GM12878 (cell line): ENCODE measurements at regions not wholly inside any gene's neighbourhood (a gene's known extent, or its start where the extent isn't known, plus 50 kb on each side); places are given as distances from the start of the nearest gene placed in this dataset.

ENCODE experiments used
- ATAC-seq: fragments of 200-7000 bp; cut with Tn5 transposase; 3 replicates; pipeline ENCODE4 v1.9.1; 2020; ENCODE audit warnings: mild to moderate bottlenecking, moderate library complexity
- BruUV-seq: library from RNA; stranded (reverse); fragments of 400-500 nt; replicated peaks from 2 replicates; lab custom pipeline; 2021; lab: Mats Ljungman, UMichigan
- CTCF ChIA-PET: fragments of 300-600 bp; sonication (Branson Sonifier 250); formaldehyde crosslinking; extraction: SDS; loops from one replicate; lab custom pipeline; 2021; ENCODE audit warnings: inconsistent platforms; lab: Yijun Ruan, JAX
- POLR2A ChIA-PET: fragments of 350-600 bp; formaldehyde crosslinking; extraction: SDS; loops from one replicate; lab custom pipeline; 2021; ENCODE audit warnings: inconsistent platforms; lab: Charles Lee
- RAD21 ChIA-PET: fragments of 300-600 bp; sonication (Branson Sonifier 250); formaldehyde crosslinking; loops from one replicate; lab custom pipeline; 2023; ENCODE audit warnings: antibody characterized with exemption; ENCODE audit not compliant: unreplicated experiment; lab: Charles Lee
- SMC1A ChIA-PET: fragments of 300-600 bp; sonication (Branson Sonifier 250); formaldehyde crosslinking; loops from one replicate; lab custom pipeline; 2023; ENCODE audit not compliant: unreplicated experiment, uncharacterized antibody; lab: Charles Lee
- DNase-seq: peaks from one replicate; pipeline ENCODE4 v3.0.0-alpha.2; 2011; ENCODE audit warnings: low read depth, low spot score
- FAIRE-seq: peaks from 3 replicates; lab custom pipeline; 2011; peaks lifted over from hg19 to GRCh38; lab: Jason Lieb, UNC
- H2AFZ ChIP-seq: 2 replicates; pipeline ENCODE4 v1.6.0; 2011; ENCODE audit warnings: low read depth, low read length, control low read depth; ENCODE audit not compliant: control insufficient read depth
- H3K27ac ChIP-seq: 2 replicates; pipeline ENCODE4 v1.5.1; 2011; ENCODE audit warnings: control low read depth; ENCODE audit not compliant: control insufficient read depth, insufficient read depth
- H3K27me3 ChIP-seq, 2 experiments: replicated peaks in 1 of 2; 2 replicates each; pipeline versions ENCODE4 v1.6.0 to v1.6.1; 2011; ENCODE audit warnings: low read length in 1 of 2; ENCODE audit not compliant: control insufficient read depth in 2 of 2, insufficient read depth in 2 of 2
- H3K36me3 ChIP-seq, 2 experiments: 2 replicates each; pipeline ENCODE4 v1.5.1; 2011; ENCODE audit warnings: low read length in 1 of 2; ENCODE audit not compliant: control insufficient read depth in 2 of 2, insufficient read depth in 2 of 2
- H3K4me1 ChIP-seq: 2 replicates; pipeline ENCODE4 v1.6.1; 2011; ENCODE audit warnings: mild to moderate bottlenecking, low read length, moderate library complexity, mixed read lengths; ENCODE audit not compliant: control insufficient read depth, insufficient read depth
- H3K4me2 ChIP-seq: 2 replicates; pipeline ENCODE4 v1.6.0; 2011; ENCODE audit warnings: control low read depth; ENCODE audit not compliant: control insufficient read depth, insufficient read depth
- H3K4me3 ChIP-seq: fragments of 200-600 bp; sonication (generic); 2 replicates; pipeline ENCODE4 v1.5.1; 2016
- H3K79me2 ChIP-seq: 2 replicates; pipeline ENCODE4 v1.6.0; 2011; ENCODE audit warnings: low read length; ENCODE audit not compliant: control insufficient read depth, insufficient read depth
- H3K9ac ChIP-seq: 2 replicates; pipeline ENCODE4 v1.8.0; 2011; ENCODE audit warnings: low read length, control low read depth, mixed read lengths; ENCODE audit not compliant: control insufficient read depth, insufficient read depth
- H3K9me3 ChIP-seq: replicated peaks from 3 replicates; pipeline ENCODE4 v1.5.1; 2011; ENCODE audit warnings: mild to moderate bottlenecking, low read length; ENCODE audit not compliant: control insufficient read depth, insufficient read depth
- H4K20me1 ChIP-seq: 2 replicates; pipeline ENCODE4 v1.6.0; 2011; ENCODE audit not compliant: control insufficient read depth, insufficient read depth
- BACH1 ChIP-seq: fragments of 450-650 bp; IDR thresholded peaks from 2 replicates; pipeline ENCODE4 v1.6.1; 2017; ENCODE audit warnings: mild to moderate bottlenecking, borderline replicate concordance
- CTCF ChIP-seq, 3 experiments: IDR thresholded peaks in 2 of 3; conservative IDR thresholded peaks in 1 of 3; 2 replicates each; pipeline ENCODE4 v1.5.1; 2011; ENCODE audit warnings: low read depth in 3 of 3, low read length in 3 of 3, mild to moderate bottlenecking in 3 of 3, control low read depth in 2 of 3, moderate library complexity in 2 of 3, inconsistent platforms in 1 of 3, mixed read lengths in 1 of 3; ENCODE audit not compliant: control insufficient read depth in 2 of 3, insufficient read depth in 1 of 3; ENCODE audit errors: extremely low read depth in 1 of 3
- DPF2 ChIP-seq: fragments of 450-650 bp; IDR thresholded peaks from 2 replicates; pipeline ENCODE4 v1.6.1; 2017; ENCODE audit warnings: mild to moderate bottlenecking
- EGR1 ChIP-seq, 2 experiments: IDR thresholded peaks; 1 replicate in 1 of 2; 2 replicates in 1 of 2; pipeline ENCODE4 v1.6.1; 2011 to 2012; ENCODE audit warnings: low read depth in 2 of 2, low read length in 2 of 2, borderline replicate concordance in 1 of 2, mild to moderate bottlenecking in 1 of 2, moderate library complexity in 1 of 2
- HDAC6 ChIP-seq: fragments of 200-600 bp; sonication (generic); IDR thresholded peaks from one replicate; pipeline ENCODE4 v1.8.0; 2017; ENCODE audit warnings: antibody characterized with exemption; ENCODE audit not compliant: unreplicated experiment
- NR2F1 ChIP-seq: fragments of 450-650 bp; conservative IDR thresholded peaks from 2 replicates; pipeline ENCODE4 v1.6.1; 2017; ENCODE audit warnings: mild to moderate bottlenecking
- RAD21 ChIP-seq: IDR thresholded peaks from 2 replicates; pipeline ENCODE4 v1.6.1; 2011; ENCODE audit warnings: mild to moderate bottlenecking, low read depth, low read length, moderate library complexity; ENCODE audit not compliant: insufficient read depth
- SMC3 ChIP-seq: IDR thresholded peaks from 2 replicates; pipeline ENCODE4 v1.6.1; 2011; ENCODE audit warnings: low read length, improper control_type of control experiment, borderline replicate concordance
- WGBS: methylation state at CpG from one replicate; pipeline ENCODE4 v1.1.6; 2016; ENCODE audit warnings: low lambda C conversion rate; ENCODE audit not compliant: insufficient replicate concordance, insufficient coverage; ENCODE audit errors: missing lambda C conversion rate; 5-methylcytosine and 5-hydroxymethylcytosine counted together
- in situ Hi-C: fragments of 300-500 bp; cut with MboI; formaldehyde crosslinking; loops from 9 replicates; pipeline ENCODE4 v1.14.3; 2018; ENCODE audit warnings: mixed read lengths
- intact Hi-C: fragments of 100-400 bp; cut with micrococcal nuclease; formaldehyde crosslinking; loops from one replicate; pipeline ENCODE4 v1.14.2; 2022; ENCODE audit not compliant: unreplicated experiment

- H3K9me3 ChIP-seq, result no peaks in the 10 kb centered on the region
- peak; percentile 62 for ATAC-seq
- TF ChIP-seq NR2F1 (no peak), RAD21 (peak; percentile 55), DPF2 (no peak), HDAC6 (no peak), EGR1 (IDR thresholded peaks at IDR 0.05; ENCODE audit: borderline replicate concordance in 1 of 2, low read depth in 2 of 2, low read length in 2 of 2) (no peak), SMC3 (peak; percentile 44; the same call in 1 of the 2 replicates), CTCF (IDR thresholded peaks at IDR 0.05 in 2 of 3, conservative IDR thresholded peaks at IDR 0.05 in 1 of 3; ENCODE audit: control insufficient read depth in 2 of 3, extremely low read depth in 1 of 3, insufficient read depth in 1 of 3, low read depth in 3 of 3, low read length in 3 of 3) (peak; percentile 25 to 39 (median 37); a peak in 3 of 6 replicates), BACH1 (no peak)
- TF ChIP-seq, all 136 proteins: peak for 3
- Histone ChIP-seq H3K27ac (no peak overlapping the region), H3K4me2 (no peak overlapping the region), H4K20me1 (no peaks in the 10 kb centered on the region), H3K79me2 (no peaks in the 10 kb centered on the region), H3K4me1 (no peaks in the 10 kb centered on the region), H3K36me3 (no peaks in the 10 kb centered on the region), H2AFZ (no peak overlapping the region), H3K9ac (no peak overlapping the region), H3K27me3 (no peaks in the 10 kb centered on the region; a peak in 1 of 4 replicates), H3K4me3 (no peak overlapping the region)
- BruUV-seq, result no TSS peak
- DNase-seq, result no peak
- SMC1A ChIA-PET, result interaction anchor here (1.0 to 2.4 kb wide), 4 partner anchors 9 to 950 kb away, joined by 3 to 11 read pairs (median 3); no protein-coding TSS in a partner anchor
- POLR2A ChIA-PET, result no interaction called here
- RAD21 ChIA-PET, result interaction anchor here (0.6 to 2.7 kb wide), 3 partner anchors 911 to 949 kb away, joined by 3 to 27 read pairs (median 4); no protein-coding TSS in a partner anchor
- WGBS, result 0% methylated on average over 3 of the region's 3 CpGs
- no peak for FAIRE-seq
- CTCF ChIA-PET, result interaction anchor here (0.6 to 2.9 kb wide), 10 partner anchors 9 to 949 kb away, joined by 3 to 45 read pairs (median 4); no protein-coding TSS in a partner anchor
- in situ Hi-C loops (loop anchor here (25.0 kb wide), 1 partner anchor 953 kb away; no protein-coding TSS in a partner anchor), intact Hi-C loops (loop anchor here (1.0 kb wide), 1 partner anchor 949 kb away; no protein-coding TSS in a partner anchor)
Observed at GRCh38 chr4:124334119-124334518, 378.4 kb downstream of the ANKRD50 start.
